ENCODE measurements at regions not wholly inside any gene's neighbourhood (a gene's known extent, or its start where the extent isn't known, plus 50 kb on each side); places are given as distances from the start of the nearest gene placed in this dataset.
"Not testable (repeated sequence)": the region's sequence is repeated elsewhere in the genome, so short reads cannot be mapped to it uniquely, and the experiment has no call there.

- Mint-ChIP-seq H3K27ac (no peak overlapping the region), H3K4me3 (no peak overlapping the region), H3K4me1 (peaks cover 0 to 5% (median 0%) of the 10 kb centered on the region in 3 donors), H3K36me3 (peaks cover 0 to 3% of the 10 kb centered on the region in 2 donors), H3K9me3 (peaks cover 0 to 2% (median 0%) of the 10 kb centered on the region in 7 donors), H3K27me3 (peaks cover 2 to 26% (median 7%) of the 10 kb centered on the region in 3 donors)
- ATAC-seq (ENCODE audit: low read depth in 2 of 2) (no peak), DNase-seq (no peak)
These were observed 95.9 kb upstream of the PLEKHG1 start for GRCh38 chr6:150503586-150504339.

DNA sequence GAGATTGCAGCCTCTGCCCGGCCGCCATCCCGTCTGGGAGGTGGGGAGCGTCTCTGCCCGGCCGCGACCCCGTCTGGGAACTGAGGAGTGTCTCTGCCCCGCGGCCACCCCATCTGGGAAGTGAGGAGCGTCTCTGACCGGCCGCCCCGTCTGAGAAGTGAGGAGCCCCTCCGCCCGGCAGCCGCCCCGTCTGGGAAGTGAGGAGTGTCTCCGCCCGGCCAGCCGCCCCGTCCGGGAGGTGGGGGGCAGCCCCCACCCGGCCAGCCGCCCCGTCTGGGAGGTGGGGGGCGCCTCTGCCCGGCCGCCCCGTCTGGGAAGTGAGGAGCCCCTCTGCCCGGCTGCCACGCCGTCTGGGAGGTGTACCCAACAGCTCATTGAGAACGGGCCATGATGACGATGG is 92.3 kb upstream of the PLEKHG1 start:
- peaks cover 8 to 27% (median 14%) of the 10 kb centered on the region in 3 donors for H3K27me3 Mint-ChIP-seq
- H3K4me1 Mint-ChIP-seq; H3K4me3 Mint-ChIP-seq; H3K9me3 Mint-ChIP-seq; ATAC-seq (ENCODE audit: low read depth in 2 of 2); DNase-seq; H3K36me3 Mint-ChIP-seq; H3K27ac Mint-ChIP-seq: not testable (repeated sequence)

DNA sequence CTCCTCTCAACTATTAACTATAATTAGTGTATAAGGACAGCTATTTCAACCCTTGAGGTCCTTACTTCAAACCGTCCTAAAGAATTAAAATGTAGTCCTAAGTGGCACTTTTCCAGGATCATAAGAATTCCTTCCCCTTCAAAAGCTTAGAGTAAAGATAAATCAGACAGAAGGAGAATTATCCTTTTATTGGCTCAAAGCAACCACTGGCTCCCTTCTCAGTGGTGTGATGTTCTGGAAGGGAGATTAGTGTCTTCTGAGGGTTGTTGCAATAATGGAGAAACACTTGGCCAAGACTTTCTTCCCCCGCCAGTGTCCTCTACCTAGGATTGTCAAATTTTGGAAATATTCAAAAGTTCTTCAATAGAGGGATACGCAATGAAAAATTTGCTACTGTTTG is 89.1 kb upstream of the PLEKHG1 start:
- H3K4me1 Mint-ChIP-seq = no peaks in the 10 kb centered on the region
- peaks cover 0 to 2% of the 10 kb centered on the region in 2 donors for H3K36me3 Mint-ChIP-seq
- H3K9me3 Mint-ChIP-seq = peaks cover 0 to 2% (median 0%) of the 10 kb centered on the region in 7 donors
- H3K27ac Mint-ChIP-seq = no peak overlapping the region
- ATAC-seq (ENCODE audit: low read depth in 2 of 2) (no peak), DNase-seq (no peak)
- no peak overlapping the region for H3K4me3 Mint-ChIP-seq
- H3K27me3 Mint-ChIP-seq = peaks cover 16 to 22% (median 17%) of the 10 kb centered on the region in 3 donors

- peaks cover 0 to 2% (median 0%) of the 10 kb centered on the region in 7 donors for H3K9me3 Mint-ChIP-seq
- no peak for DNase-seq
- no peaks in the 10 kb centered on the region for H3K4me1 Mint-ChIP-seq
- ATAC-seq (ENCODE audit: low read depth in 2 of 2) = no peak
- H3K27ac Mint-ChIP-seq = no peak overlapping the region
- no peaks in the 10 kb centered on the region for H3K36me3 Mint-ChIP-seq
- H3K27me3 Mint-ChIP-seq = peaks cover 13 to 22% (median 17%) of the 10 kb centered on the region in 3 donors
- H3K4me3 Mint-ChIP-seq = no peak overlapping the region
These were observed 88.4 kb upstream of the PLEKHG1 start for GRCh38 chr6:150511313-150511712.

- DNase-seq = no peak
- Mint-ChIP-seq H3K27me3 (peaks cover 17 to 25% (median 22%) of the 10 kb centered on the region in 3 donors), H3K36me3 (no peaks in the 10 kb centered on the region), H3K9me3 (no peaks in the 10 kb centered on the region), H3K4me1 (peaks cover 0 to 4% (median 0%) of the 10 kb centered on the region in 3 donors), H3K27ac (no peak overlapping the region), H3K4me3 (no peak overlapping the region)
- no peak for ATAC-seq (ENCODE audit: low read depth in 2 of 2)
These were observed 84.8 kb upstream of the PLEKHG1 start for GRCh38 chr6:150514806-150515380.

DNA sequence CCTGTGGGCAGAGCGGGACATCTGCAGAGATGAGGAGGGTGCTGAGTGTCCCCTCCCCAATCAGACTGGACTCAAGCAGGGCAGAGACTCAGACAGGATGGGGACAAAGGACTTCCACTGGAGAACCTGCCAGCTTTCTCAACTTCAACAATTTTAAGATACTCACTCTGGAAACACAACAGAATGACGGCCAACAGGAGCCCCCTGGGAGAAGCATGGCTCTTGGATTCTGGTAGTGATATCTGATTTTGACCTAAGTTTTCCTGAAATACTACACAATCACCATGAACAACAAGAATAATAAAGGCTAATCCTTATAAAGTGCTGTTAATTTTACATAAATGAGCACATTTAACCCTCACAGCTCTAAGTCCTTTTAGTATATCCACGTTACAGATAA is 83.5 kb upstream of the PLEKHG1 start:
- Mint-ChIP-seq H3K27me3 (peaks cover 16 to 27% (median 22%) of the 10 kb centered on the region in 3 donors), H3K4me3 (no peak overlapping the region), H3K4me1 (peaks cover 0 to 5% (median 4%) of the 10 kb centered on the region in 3 donors), H3K9me3 (peaks cover 0 to 1% (median 0%) of the 10 kb centered on the region in 7 donors), H3K27ac (no peak overlapping the region), H3K36me3 (no peaks in the 10 kb centered on the region)
- ATAC-seq (ENCODE audit: low read depth in 2 of 2) (no peak), DNase-seq (no peak)

DNA sequence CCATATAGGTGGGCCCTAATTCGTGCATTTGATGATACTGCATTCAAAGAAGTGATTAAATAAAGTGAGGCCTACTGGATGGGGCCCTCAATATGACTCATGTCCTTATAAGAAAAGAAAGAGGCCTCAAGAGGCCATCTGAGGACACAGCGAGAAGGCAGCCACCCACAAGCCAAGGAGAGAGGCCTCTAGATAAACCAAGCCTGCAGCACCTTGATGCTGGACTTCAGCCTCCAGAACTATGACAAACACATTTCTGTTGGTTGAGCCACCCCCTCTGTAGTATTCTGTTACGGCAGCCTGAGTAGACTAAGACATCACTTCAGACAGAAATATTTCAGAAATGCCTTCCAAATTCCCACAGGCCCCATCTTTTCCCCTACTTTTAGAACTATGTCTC is 82.5 kb upstream of the PLEKHG1 start:
- no peak for DNase-seq
- Mint-ChIP-seq H3K4me3 (no peak overlapping the region), H3K36me3 (no peaks in the 10 kb centered on the region), H3K4me1 (peaks cover 0 to 5% (median 4%) of the 10 kb centered on the region in 3 donors), H3K27me3 (peaks cover 7 to 18% (median 15%) of the 10 kb centered on the region in 3 donors), H3K9me3 (peaks cover 0 to 1% (median 0%) of the 10 kb centered on the region in 7 donors), H3K27ac (no peak overlapping the region)
- ATAC-seq (ENCODE audit: low read depth in 2 of 2) = no peak

DNA sequence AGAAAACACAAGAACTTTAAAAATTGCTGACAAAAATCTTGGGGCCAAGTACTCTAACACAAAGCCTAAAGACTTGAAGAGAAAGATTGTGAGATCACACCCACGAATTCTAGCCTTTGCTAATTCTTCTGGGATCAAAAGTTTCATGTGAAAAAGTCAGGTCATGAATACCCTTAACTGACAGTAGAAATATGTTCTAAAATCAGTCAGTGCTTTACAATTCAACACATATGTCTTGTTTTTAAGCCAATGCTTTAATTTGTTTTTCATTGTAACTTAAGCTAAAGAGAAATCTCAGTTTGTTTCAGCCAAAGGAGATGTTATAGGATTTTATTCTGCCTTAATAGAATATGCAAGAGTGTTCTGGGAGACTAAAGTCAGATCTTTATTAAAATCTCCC is 78.2 kb upstream of the PLEKHG1 start:
- DNase-seq = no peak
- H3K4me1 Mint-ChIP-seq = peaks cover 0 to 5% (median 4%) of the 10 kb centered on the region in 3 donors
- H3K27me3 Mint-ChIP-seq = peaks cover under 1 to 27% (median 13%) of the 10 kb centered on the region in 3 donors
- ATAC-seq (ENCODE audit: low read depth in 2 of 2) = no peak
- no peak overlapping the region for H3K27ac Mint-ChIP-seq
- H3K9me3 Mint-ChIP-seq = peaks cover 0 to 5% (median 0%) of the 10 kb centered on the region in 7 donors
- H3K36me3 Mint-ChIP-seq = no peaks in the 10 kb centered on the region
- no peak overlapping the region for H3K4me3 Mint-ChIP-seq

DNA sequence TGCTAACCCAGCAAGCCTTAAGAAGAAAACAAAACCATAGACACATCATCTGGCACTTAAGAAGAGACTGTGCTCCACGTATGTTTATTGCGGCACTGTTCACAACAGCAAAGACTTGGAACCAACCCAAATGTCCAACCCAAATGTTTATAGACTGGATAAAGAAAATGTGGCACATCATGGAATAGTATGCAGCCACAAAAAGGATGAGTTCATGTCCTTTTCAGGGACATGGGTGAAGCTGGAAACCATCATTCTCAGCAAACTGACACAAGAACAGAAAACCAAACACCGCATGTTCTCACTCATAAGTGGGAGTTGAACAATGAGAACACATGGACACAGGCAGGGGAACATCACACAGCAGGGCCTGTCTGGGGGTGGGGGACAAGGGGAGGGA is 76.5 kb upstream of the PLEKHG1 start:
- Mint-ChIP-seq H3K27ac (peak overlapping the region in 1 of 6 donors; percentile 35), H3K27me3 (peaks cover 8 to 35% (median 14%) of the 10 kb centered on the region in 3 donors)
- not testable (repeated sequence) for DNase-seq; H3K4me1 Mint-ChIP-seq; H3K36me3 Mint-ChIP-seq; ATAC-seq (ENCODE audit: low read depth in 2 of 2); H3K4me3 Mint-ChIP-seq; H3K9me3 Mint-ChIP-seq

GRCh38 chr6:150525300-150525699 is 74.4 kb upstream of the PLEKHG1 start:
- ATAC-seq (ENCODE audit: low read depth in 2 of 2) (no peak), DNase-seq (no peak)
- H3K4me1 Mint-ChIP-seq = peaks cover 12 to 18% (median 14%) of the 10 kb centered on the region in 3 donors
- no peak overlapping the region for H3K4me3 Mint-ChIP-seq
- H3K27me3 Mint-ChIP-seq = peaks cover 14 to 22% (median 14%) of the 10 kb centered on the region in 3 donors
- no peaks in the 10 kb centered on the region for H3K36me3 Mint-ChIP-seq
- H3K27ac Mint-ChIP-seq = peak overlapping the region in 1 of 6 donors; percentile 7
- H3K9me3 Mint-ChIP-seq = peaks cover 0 to 5% (median 0%) of the 10 kb centered on the region in 7 donors

DNA sequence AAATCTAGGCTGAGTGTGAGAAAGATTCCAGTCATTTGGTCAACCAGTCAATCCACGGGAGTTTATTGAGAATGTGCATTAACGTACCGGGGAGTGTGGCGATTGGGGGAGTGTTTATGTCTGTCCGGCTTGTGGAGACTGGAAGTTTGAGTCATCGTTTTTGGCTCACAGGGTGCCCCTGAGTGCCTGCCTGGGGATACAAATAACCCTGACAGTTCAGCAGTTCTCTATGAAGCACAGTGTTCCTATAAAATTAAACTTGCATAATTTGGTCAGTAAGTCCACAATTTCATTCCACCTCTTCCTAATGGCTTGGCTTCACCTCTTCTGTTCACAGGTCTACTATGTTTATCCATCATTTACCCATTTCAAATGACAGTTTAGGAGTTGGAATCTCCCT is 72.6 kb upstream of the PLEKHG1 start:
- Mint-ChIP-seq H3K9me3 (peaks cover 0 to 5% (median 0%) of the 10 kb centered on the region in 7 donors), H3K4me3 (no peak overlapping the region), H3K36me3 (no peaks in the 10 kb centered on the region), H3K27me3 (peaks cover 14 to 24% (median 14%) of the 10 kb centered on the region in 3 donors), H3K4me1 (peaks cover 12 to 14% (median 14%) of the 10 kb centered on the region in 3 donors), H3K27ac (peak overlapping the region in 1 of 6 donors; percentile 4)
- no peak for DNase-seq
- ATAC-seq (ENCODE audit: low read depth in 2 of 2) = no peak

GRCh38 chr6:150528648-150529285 is 70.9 kb upstream of the PLEKHG1 start:
- Mint-ChIP-seq H3K36me3 (no peaks in the 10 kb centered on the region), H3K27me3 (peaks cover 19 to 27% (median 23%) of the 10 kb centered on the region in 3 donors), H3K27ac (peak overlapping the region in 5 of 6 donors; percentile 1 to 95 (median 47)), H3K4me3 (peak overlapping the region in 7 of 8 donors; percentile 7 to 70 (median 53)), H3K9me3 (no peaks in the 10 kb centered on the region), H3K4me1 (peaks cover 12 to 14% (median 14%) of the 10 kb centered on the region in 3 donors)
- ATAC-seq (ENCODE audit: low read depth in 2 of 2) (peak; percentile 93 to 94), DNase-seq (peak; percentile 17)

DNA sequence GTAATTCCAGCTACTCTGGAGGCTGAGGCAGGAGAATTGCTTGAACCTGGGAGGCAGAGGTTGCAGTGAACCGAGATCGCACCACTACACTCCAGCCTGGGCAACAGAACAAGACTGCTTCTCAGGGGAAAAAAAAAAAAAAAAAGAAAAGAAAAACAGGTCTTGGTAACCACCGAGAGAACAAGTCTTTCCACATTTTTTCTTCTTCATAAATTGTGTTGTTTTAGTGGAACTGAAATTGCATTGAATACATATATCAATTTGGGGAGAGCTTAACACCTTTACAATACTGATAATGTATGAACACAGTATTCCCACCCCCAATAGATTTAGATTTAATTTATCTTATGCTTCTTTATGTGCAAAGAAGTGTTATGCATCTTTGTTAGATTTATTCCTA is 70.0 kb upstream of the PLEKHG1 start:
- Mint-ChIP-seq H3K27ac (peak overlapping the region in 1 of 6 donors; percentile 81), H3K27me3 (peaks cover 19 to 24% (median 23%) of the 10 kb centered on the region in 3 donors), H3K4me3 (no peak overlapping the region), H3K36me3 (no peaks in the 10 kb centered on the region), H3K4me1 (peaks cover 12 to 14% (median 14%) of the 10 kb centered on the region in 3 donors), H3K9me3 (no peaks in the 10 kb centered on the region)
- DNase-seq = no peak
- ATAC-seq (ENCODE audit: low read depth in 2 of 2) = no peak
